Duodenal mucosa (tissue), 2 donors: ENCODE measurements at regions not wholly inside any gene's neighbourhood (a gene's known extent, or its start where the extent isn't known, plus 50 kb on each side); places are given as distances from the start of the nearest gene placed in this dataset.

Experiments
- H3K27ac ChIP-seq: one replicate; pipeline ENCODE4 v1.7.0; 2013; ENCODE audit warnings: low read depth, low read length
- H3K27me3 ChIP-seq, 2 donors: one replicate each; pipeline ENCODE4 v1.7.0; 2013; ENCODE audit warnings: low read length in 2 of 2, control low read depth in 1 of 2; ENCODE audit not compliant: insufficient read depth in 2 of 2, control insufficient read depth in 1 of 2
- H3K36me3 ChIP-seq, 2 donors: one replicate each; pipeline ENCODE4 v1.7.0; 2013; ENCODE audit warnings: low read length in 2 of 2, control low read depth in 1 of 2; ENCODE audit not compliant: insufficient read depth in 2 of 2, control insufficient read depth in 1 of 2
- H3K4me1 ChIP-seq, 2 donors: one replicate each; pipeline ENCODE4 v1.7.0; 2013; ENCODE audit warnings: low read length in 2 of 2, control low read depth in 1 of 2; ENCODE audit not compliant: insufficient read depth in 2 of 2, control insufficient read depth in 1 of 2
- H3K4me3 ChIP-seq, 2 donors: one replicate each; pipeline ENCODE4 v1.7.0; 2013; ENCODE audit warnings: low read length in 2 of 2, low read depth in 1 of 2
- H3K9ac ChIP-seq, 2 donors: one replicate each; pipeline ENCODE4 v1.7.0; 2013; ENCODE audit warnings: low read length in 2 of 2, low read depth in 1 of 2
- H3K9me3 ChIP-seq, 2 donors: one replicate each; pipeline ENCODE4 v1.7.0; 2013; ENCODE audit warnings: low read length in 2 of 2, control low read depth in 1 of 2; ENCODE audit not compliant: control insufficient read depth in 1 of 2

- Histone ChIP-seq H3K27ac (no peak overlapping the region), H3K9me3 (peaks cover 0 to 4% of the 10 kb centered on the region in 2 donors), H3K27me3 (no peaks in the 10 kb centered on the region), H3K9ac (no peak overlapping the region), H3K36me3 (no peaks in the 10 kb centered on the region), H3K4me3 (no peak overlapping the region), H3K4me1 (no peaks in the 10 kb centered on the region)
Observed at GRCh38 chr18:38575023-38575422, 1009.4 kb upstream of the CELF4 start.

DNA sequence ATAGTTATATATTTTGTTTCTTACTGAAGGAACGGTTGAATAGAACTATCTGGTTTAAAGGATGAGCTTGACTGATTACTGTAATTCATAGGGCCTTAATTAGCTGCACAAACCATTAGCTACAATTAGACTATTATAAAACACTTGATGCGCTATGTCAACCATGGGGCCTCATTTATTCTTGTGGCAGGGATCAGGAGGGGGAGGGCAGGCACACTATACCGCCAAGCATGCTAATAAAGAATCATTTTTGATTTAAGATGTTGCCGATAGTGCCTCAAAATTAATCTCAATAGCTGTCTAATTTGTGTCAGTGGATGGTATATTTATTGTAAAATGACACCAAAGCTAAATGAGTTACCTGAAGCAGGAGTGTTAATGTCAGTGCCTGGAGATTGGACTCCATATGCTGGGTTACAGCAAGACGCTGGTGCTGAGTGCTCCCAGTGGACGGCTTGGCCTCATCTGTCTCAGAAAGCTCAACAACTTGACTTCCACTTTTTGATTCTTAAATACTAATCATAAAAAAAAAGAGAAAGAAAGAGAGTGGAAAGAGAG is 1007.0 kb upstream of the CELF4 start:
- H3K27ac ChIP-seq: no peak overlapping the region
- peaks cover 0 to 6% of the 10 kb centered on the region in 2 donors for H3K9me3 ChIP-seq
- H3K9ac ChIP-seq: no peak overlapping the region
- H3K4me3 ChIP-seq: no peak overlapping the region
- no peaks in the 10 kb centered on the region for H3K36me3 ChIP-seq
- H3K4me1 ChIP-seq: no peaks in the 10 kb centered on the region
- no peaks in the 10 kb centered on the region for H3K27me3 ChIP-seq

DNA sequence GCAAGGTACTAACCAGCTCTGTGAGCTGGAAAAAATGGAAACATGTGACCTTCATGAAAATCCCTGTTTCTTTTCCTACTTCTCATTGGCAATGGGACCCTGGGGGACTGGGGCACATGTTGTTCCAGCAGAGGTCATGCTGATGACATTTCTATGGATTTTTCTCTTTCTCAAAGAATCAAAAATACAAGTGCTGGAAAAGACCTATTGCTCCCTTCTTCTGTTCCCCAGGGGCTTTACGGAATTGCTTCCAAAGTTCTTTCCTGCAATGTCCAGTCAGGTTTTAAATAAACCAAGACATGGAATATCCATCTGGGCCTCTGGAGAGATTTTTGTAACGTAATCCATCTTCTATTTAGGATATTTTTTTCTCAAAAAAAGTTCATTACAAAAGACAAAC is 1006.1 kb upstream of the CELF4 start:
- H3K4me3 ChIP-seq: no peak overlapping the region
- H3K27ac ChIP-seq: no peak overlapping the region
- H3K9ac ChIP-seq: no peak overlapping the region
- H3K4me1 ChIP-seq: no peaks in the 10 kb centered on the region
- H3K27me3 ChIP-seq: no peaks in the 10 kb centered on the region
- no peaks in the 10 kb centered on the region for H3K36me3 ChIP-seq
- peaks cover 0 to 6% of the 10 kb centered on the region in 2 donors for H3K9me3 ChIP-seq

- Histone ChIP-seq H3K27me3 (no peaks in the 10 kb centered on the region), H3K9me3 (peaks cover 0 to 6% of the 10 kb centered on the region in 2 donors), H3K4me3 (no peak overlapping the region), H3K4me1 (no peaks in the 10 kb centered on the region), H3K36me3 (no peaks in the 10 kb centered on the region), H3K27ac (no peak overlapping the region), H3K9ac (no peak overlapping the region)
Observed at GRCh38 chr18:38565513-38565912, 999.9 kb upstream of the CELF4 start.

DNA sequence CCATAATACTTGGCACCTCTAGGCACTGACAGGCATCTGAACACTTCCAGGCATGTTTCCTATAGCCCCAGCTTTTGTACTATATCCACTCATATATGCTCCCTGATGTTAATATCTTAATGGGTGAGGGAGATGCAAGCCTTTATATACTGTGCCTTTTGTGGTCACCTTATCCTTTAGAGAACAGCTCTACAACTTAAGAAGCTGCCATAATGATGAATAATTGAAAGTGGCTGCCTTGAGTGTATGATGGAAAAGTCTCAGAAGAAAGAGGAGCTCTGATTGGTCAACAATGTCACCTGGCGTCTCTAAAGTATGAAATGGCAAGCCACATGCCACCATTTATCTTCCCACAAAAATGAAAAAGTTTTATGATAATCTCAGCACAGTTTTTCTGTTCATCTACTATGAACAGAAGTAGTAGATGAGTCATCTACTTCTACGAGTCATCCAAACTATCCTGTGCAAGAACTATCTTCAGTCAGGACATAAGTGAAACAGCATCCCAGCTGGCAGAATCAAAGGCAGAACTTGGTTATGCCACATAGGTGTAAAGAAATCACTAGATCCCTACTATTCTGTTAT is 997.9 kb upstream of the CELF4 start:
- Histone ChIP-seq H3K9ac (no peak overlapping the region), H3K4me3 (no peak overlapping the region), H3K36me3 (no peaks in the 10 kb centered on the region), H3K4me1 (no peaks in the 10 kb centered on the region), H3K27ac (no peak overlapping the region), H3K27me3 (no peaks in the 10 kb centered on the region), H3K9me3 (no peaks in the 10 kb centered on the region)

DNA sequence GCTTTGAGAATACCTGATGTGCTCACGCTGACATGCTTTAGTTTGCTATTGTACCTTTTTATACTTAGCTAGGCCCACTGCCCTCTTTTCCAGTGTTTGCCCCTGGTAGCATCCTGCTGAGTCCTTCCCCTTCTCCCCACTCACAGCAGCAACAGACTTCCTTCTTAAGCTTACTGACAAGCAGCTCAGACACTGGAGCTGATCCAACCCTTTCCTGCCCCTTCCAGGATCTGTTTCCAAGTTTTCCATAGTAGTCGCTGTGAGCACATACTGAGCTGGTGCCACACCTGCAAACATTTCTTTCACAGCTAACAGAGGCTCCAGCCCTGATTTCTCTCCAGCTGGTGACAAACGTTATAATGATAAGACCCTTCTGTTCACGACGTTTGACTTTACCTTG is 991.4 kb upstream of the CELF4 start:
- no peaks in the 10 kb centered on the region for H3K9me3 ChIP-seq
- no peaks in the 10 kb centered on the region for H3K27me3 ChIP-seq
- H3K27ac ChIP-seq: no peak overlapping the region
- H3K4me3 ChIP-seq: no peak overlapping the region
- H3K4me1 ChIP-seq: no peaks in the 10 kb centered on the region
- H3K36me3 ChIP-seq: no peaks in the 10 kb centered on the region
- H3K9ac ChIP-seq: no peak overlapping the region

GRCh38 chr18:38552732-38553321 is 987.2 kb upstream of the CELF4 start:
- Histone ChIP-seq H3K4me3 (no peak overlapping the region), H3K4me1 (no peaks in the 10 kb centered on the region), H3K27me3 (no peaks in the 10 kb centered on the region), H3K27ac (no peak overlapping the region), H3K9me3 (peaks cover 0 to 2% of the 10 kb centered on the region in 2 donors), H3K36me3 (no peaks in the 10 kb centered on the region), H3K9ac (no peak overlapping the region)

GRCh38 chr18:38551881-38552280 is 986.3 kb upstream of the CELF4 start:
- Histone ChIP-seq H3K4me3 (no peak overlapping the region), H3K9ac (no peak overlapping the region), H3K4me1 (no peaks in the 10 kb centered on the region), H3K27me3 (no peaks in the 10 kb centered on the region), H3K9me3 (peaks cover 0 to 2% of the 10 kb centered on the region in 2 donors), H3K27ac (no peak overlapping the region), H3K36me3 (no peaks in the 10 kb centered on the region)

GRCh38 chr18:38545071-38545470 is 979.5 kb upstream of the CELF4 start:
- no peaks in the 10 kb centered on the region for H3K27me3 ChIP-seq
- H3K27ac ChIP-seq: no peak overlapping the region
- H3K4me3 ChIP-seq: no peak overlapping the region
- H3K4me1 ChIP-seq: no peaks in the 10 kb centered on the region
- H3K9ac ChIP-seq: no peak overlapping the region
- H3K36me3 ChIP-seq: no peaks in the 10 kb centered on the region
- peaks cover 0 to 16% of the 10 kb centered on the region in 2 donors for H3K9me3 ChIP-seq

- H3K4me1 ChIP-seq: no peaks in the 10 kb centered on the region
- H3K9me3 ChIP-seq: peaks cover 0 to 16% of the 10 kb centered on the region in 2 donors
- no peak overlapping the region for H3K4me3 ChIP-seq
- H3K36me3 ChIP-seq: no peaks in the 10 kb centered on the region
- H3K9ac ChIP-seq: no peak overlapping the region
- H3K27ac ChIP-seq: no peak overlapping the region
- H3K27me3 ChIP-seq: no peaks in the 10 kb centered on the region
Observed at GRCh38 chr18:38539856-38540255, 974.3 kb upstream of the CELF4 start.
